ENCODE measurements at regions not wholly inside any gene's neighbourhood (a gene's known extent, or its start where the extent isn't known, plus 50 kb on each side); places are given as distances from the start of the nearest gene placed in this dataset.
"Not testable (repeated sequence)": the region's sequence is repeated elsewhere in the genome, so short reads cannot be mapped to it uniquely, and the experiment has no call there.

- no peak for DNase-seq
Measured at GRCh38 chr6:150499882-150500312, 99.8 kb upstream of the PLEKHG1 start.

- DNase-seq: peak; percentile 9 to 33 (median 15)
Measured at GRCh38 chr6:150500568-150500967, 99.1 kb upstream of the PLEKHG1 start.

DNA sequence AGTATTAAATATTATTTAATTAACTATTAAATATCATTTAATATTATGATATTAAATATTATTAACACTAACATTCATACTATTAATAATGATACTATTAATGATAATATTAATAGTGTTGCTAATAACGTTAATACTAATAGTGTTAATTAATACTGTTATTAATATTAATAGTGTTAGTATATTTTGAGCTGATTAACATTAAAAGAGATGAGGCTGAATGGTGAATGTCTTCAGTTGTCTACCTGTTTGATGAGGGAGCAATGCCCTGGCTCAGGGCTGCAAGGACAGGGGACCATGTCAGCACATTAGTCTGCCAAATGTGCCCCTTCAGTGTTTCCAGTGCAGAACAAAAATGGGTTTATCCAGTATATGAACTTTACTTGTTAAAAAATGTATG is 96.6 kb upstream of the PLEKHG1 start:
- DNase-seq: no peak

DNA sequence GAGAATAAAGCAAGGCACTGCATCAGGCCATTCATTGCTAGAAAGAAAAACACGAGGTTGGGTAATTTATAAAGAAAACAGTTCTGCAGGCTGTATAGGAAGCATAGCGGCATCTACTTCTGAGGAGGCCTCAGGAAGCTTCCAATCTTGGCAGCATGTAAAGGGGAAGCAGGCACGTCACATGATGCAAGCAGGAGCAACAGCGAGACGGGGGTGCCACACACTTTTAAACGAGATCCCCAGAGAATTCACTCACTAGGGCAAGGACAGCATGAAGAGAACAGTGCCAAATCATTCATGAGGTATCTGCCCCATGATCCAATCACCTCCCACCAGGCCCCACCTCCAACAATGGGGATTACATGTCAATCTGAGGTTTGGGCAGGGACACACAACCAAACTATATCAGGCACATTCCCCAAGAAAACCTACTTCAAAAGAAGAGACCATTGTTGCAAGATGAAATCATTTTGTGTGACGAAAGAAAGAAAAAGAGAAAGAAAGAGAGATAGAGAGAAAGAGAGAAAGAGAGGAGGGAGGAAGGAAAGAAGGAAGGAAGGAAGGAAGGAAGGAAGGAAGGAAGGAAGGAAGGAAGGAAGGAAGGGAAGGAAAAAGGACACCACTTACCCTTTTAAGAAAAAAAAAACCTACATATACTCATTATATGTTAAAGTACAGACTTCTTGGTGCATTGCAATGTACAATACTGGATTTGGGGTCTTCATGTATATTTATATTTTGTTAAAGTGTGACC is 95.9 kb upstream of the PLEKHG1 start:
- no peak for DNase-seq

GRCh38 chr6:150507361-150507760 is 92.3 kb upstream of the PLEKHG1 start:
- not testable (repeated sequence) for DNase-seq

DNA sequence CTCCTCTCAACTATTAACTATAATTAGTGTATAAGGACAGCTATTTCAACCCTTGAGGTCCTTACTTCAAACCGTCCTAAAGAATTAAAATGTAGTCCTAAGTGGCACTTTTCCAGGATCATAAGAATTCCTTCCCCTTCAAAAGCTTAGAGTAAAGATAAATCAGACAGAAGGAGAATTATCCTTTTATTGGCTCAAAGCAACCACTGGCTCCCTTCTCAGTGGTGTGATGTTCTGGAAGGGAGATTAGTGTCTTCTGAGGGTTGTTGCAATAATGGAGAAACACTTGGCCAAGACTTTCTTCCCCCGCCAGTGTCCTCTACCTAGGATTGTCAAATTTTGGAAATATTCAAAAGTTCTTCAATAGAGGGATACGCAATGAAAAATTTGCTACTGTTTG is 89.1 kb upstream of the PLEKHG1 start:
- DNase-seq: no peak

DNA sequence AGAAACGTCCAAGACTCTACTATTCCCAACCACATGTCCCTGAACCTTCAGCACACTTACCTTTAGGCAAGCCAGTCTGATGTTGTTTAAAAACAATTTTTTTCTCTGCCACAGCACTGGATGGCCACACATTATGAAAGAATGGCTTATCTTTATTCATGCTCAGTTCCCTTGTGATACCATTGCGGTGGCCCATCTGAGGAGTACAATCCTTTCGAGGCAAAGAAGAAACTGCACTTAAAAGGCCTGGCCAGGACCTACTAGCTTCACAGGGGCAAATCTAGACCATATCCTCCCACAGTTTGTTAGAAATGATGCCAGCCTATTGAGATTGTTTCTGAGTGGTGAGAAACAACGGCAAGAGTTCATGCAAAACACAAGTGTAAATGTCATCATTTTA is 88.4 kb upstream of the PLEKHG1 start:
- no peak for DNase-seq

DNA sequence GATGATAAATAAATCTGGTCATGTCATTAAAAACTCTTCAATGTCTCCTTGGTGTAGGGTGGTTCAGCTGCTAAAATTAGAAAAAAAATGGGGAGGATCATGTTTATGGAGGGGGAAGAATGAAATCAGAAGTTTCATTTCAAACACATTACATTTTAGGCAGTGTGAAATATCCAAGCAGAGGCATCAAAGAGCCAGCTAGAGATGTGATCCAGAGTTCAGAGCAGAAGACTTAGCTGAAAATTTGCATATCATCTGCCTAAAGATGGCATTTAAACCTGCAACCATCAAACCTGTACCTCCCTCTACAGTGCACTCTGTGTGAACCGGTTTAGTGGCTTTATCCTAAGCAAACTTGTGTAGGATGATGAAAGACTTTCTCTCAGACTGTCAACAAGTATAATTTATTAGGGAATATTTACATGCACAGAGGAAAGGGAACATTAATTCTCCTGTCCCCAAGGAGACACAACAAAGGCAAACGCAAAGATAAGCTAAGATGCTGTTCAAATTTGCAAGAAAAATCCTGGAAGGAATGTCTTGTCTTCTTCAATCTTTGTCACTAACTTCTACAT is 84.8 kb upstream of the PLEKHG1 start:
- DNase-seq: no peak

DNA sequence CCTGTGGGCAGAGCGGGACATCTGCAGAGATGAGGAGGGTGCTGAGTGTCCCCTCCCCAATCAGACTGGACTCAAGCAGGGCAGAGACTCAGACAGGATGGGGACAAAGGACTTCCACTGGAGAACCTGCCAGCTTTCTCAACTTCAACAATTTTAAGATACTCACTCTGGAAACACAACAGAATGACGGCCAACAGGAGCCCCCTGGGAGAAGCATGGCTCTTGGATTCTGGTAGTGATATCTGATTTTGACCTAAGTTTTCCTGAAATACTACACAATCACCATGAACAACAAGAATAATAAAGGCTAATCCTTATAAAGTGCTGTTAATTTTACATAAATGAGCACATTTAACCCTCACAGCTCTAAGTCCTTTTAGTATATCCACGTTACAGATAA is 83.5 kb upstream of the PLEKHG1 start:
- DNase-seq: no peak

GRCh38 chr6:150517175-150517574 is 82.5 kb upstream of the PLEKHG1 start:
- no peak for DNase-seq

GRCh38 chr6:150521482-150521881 is 78.2 kb upstream of the PLEKHG1 start:
- DNase-seq: no peak

- DNase-seq: not testable (repeated sequence)
Measured at GRCh38 chr6:150523216-150523615, 76.5 kb upstream of the PLEKHG1 start.

DNA sequence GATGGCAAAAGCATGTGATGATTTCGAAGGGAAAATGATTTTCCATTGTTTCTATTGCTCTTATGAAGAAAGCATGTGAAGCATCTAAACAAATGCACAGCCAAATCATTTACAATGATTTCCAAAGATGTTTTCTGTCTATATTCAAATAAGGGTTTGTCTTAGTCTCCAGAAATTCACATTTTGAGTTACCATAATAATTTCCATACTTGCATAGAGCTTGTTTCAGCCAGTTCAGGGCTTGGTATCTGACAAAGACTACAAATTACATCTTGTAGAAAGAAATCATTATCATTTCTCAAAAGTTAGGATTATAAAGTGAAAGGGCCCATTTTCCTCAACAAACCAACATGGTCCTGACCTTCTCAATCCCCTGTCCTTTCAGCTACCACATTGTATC is 74.4 kb upstream of the PLEKHG1 start:
- no peak for DNase-seq

DNA sequence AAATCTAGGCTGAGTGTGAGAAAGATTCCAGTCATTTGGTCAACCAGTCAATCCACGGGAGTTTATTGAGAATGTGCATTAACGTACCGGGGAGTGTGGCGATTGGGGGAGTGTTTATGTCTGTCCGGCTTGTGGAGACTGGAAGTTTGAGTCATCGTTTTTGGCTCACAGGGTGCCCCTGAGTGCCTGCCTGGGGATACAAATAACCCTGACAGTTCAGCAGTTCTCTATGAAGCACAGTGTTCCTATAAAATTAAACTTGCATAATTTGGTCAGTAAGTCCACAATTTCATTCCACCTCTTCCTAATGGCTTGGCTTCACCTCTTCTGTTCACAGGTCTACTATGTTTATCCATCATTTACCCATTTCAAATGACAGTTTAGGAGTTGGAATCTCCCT is 72.6 kb upstream of the PLEKHG1 start:
- no peak for DNase-seq

GRCh38 chr6:150528648-150529285 is 70.9 kb upstream of the PLEKHG1 start:
- DNase-seq: peak; percentile 31 to 65 (median 45)

DNA sequence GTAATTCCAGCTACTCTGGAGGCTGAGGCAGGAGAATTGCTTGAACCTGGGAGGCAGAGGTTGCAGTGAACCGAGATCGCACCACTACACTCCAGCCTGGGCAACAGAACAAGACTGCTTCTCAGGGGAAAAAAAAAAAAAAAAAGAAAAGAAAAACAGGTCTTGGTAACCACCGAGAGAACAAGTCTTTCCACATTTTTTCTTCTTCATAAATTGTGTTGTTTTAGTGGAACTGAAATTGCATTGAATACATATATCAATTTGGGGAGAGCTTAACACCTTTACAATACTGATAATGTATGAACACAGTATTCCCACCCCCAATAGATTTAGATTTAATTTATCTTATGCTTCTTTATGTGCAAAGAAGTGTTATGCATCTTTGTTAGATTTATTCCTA is 70.0 kb upstream of the PLEKHG1 start:
- DNase-seq: no peak

- no peak for DNase-seq
Measured at GRCh38 chr6:150531957-150532356, 67.7 kb upstream of the PLEKHG1 start.

GRCh38 chr6:150534553-150534952 is 65.1 kb upstream of the PLEKHG1 start:
- no peak for DNase-seq

DNA sequence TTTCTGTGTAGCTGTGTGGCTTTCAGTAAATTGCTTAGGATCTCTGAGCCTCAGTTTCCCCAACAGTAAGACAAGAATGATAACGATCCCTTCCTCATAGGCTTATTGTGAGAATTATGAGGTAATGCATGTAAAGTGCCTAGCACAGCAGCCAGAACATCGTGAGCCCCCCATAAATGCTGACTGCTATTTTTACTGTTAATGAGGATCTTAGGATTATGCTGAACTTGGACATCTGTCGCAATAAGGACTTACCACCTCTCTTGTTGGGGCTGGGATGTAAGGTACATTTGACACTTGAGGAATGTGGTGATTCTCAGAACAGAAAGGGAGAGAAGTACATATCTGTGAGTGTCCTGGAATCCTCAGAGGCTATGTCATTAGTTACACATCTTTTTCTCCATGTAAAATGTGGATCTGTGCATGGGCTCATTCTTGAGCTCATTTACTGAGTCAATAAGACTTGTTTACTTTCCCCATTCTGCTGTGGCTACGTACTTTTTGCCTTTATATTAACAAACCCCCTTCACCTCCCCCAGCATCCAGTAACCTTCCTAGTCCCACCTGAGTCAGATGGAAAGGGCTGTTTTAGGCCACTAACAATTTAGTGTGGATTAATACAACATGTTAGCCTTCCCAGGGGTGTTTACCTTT is 64.4 kb upstream of the PLEKHG1 start:
- DNase-seq: no peak

DNA sequence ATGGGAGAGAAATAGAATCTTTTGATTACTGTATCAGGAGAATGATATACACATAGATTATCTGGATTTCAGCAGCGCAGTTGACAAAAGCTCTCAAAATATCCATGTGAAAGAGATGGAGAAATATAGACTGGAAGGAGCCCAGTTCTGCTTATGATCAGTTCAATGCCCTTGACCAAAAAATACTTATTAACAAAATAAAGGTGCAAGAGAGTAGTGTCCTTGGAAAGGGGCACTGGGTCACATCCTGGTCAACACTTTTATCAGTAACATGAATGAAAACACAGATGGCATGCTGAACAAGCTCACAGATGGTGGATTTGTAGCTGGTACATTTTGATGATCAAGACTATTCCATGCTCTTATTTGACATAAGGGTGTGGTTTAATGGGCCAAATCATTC is 63.9 kb upstream of the PLEKHG1 start:
- no peak for DNase-seq

DNA sequence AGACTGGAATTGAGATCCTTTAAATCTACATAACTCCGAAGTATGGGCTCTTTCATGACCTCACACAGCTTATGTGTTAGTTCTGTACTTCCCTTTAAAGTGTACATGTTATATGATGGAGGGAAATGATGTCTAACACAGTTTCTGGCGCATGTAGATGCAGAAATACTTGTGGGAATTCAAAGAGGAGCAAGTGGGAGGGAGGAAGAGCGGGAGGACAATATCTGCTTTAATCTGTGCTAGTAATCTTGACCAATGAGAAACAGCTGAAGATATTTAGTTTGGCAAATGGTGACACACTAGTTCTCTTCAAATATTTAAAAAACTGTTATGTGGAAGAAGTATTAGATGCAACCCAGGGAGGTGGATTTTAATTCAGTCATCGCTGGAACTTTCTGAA is 62.9 kb upstream of the PLEKHG1 start:
- DNase-seq: no peak

DNA sequence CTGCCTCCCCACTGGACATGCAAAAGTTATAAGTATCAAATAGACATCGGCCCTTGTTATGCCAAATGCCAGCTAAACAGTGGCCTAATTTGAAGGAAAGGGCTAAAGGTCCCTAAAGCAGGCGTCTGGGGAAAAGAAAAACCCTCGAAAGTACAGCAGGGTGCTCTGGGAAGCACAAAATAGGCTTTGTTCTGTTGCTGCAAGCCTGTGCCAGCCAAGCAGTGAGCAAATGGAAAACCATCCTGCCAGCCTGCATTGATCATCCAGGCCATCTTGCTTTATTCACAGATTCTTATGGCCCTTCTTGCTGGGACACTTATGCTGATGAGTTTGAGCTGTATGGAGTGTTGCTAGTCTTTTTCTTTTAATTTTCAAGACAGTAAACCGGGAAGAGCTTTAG is 62.2 kb upstream of the PLEKHG1 start:
- no peak for DNase-seq

GRCh38 chr6:150537893-150538292 is 61.8 kb upstream of the PLEKHG1 start:
- no peak for DNase-seq

- DNase-seq: no peak
Measured at GRCh38 chr6:150539111-150539510, 60.6 kb upstream of the PLEKHG1 start.

All from suppressor macrophage treated with lipopolysaccharide for 1 hour (primary cell).